ENCODE measurements at regions not wholly inside any gene's neighbourhood (a gene's known extent, or its start where the extent isn't known, plus 50 kb on each side); places are given as distances from the start of the nearest gene placed in this dataset.
"Not testable (repeated sequence)": the region's sequence is repeated elsewhere in the genome, so short reads cannot be mapped to it uniquely, and the experiment has no call there.

GRCh38 chr1:79497193-79497773, 490.8 kb upstream of the ADGRL4 start:
- no peaks in the 10 kb centered on the region for H3K4me1 Mint-ChIP-seq
- no peak overlapping the region for H3K27ac ChIP-seq (ENCODE audit: low read depth, low read length)
- no peak for DNase-seq
- no peaks in the 10 kb centered on the region for H3K36me3 Mint-ChIP-seq
- no peaks in the 10 kb centered on the region for H3K4me1 ChIP-seq (ENCODE audit: insufficient read depth, low read length)
- no peaks in the 10 kb centered on the region for H3K9me3 ChIP-seq (ENCODE audit: low read length)
- no peaks in the 10 kb centered on the region for H3K27me3 Mint-ChIP-seq
- H3K4me3 ChIP-seq (ENCODE audit: low read length): no peak overlapping the region
- no peaks in the 10 kb centered on the region for H3K27me3 ChIP-seq (ENCODE audit: insufficient read depth, low read length, poor library complexity, severe bottlenecking)
- ChIA-PET POLR2A (no interaction called here), CTCF (no interaction called here)
- H3K36me3 ChIP-seq (ENCODE audit: insufficient read depth, low read length): no peaks in the 10 kb centered on the region
- no peak overlapping the region for H3K27ac Mint-ChIP-seq
- no peak overlapping the region for H3K4me3 Mint-ChIP-seq
- H3K9me3 Mint-ChIP-seq: peaks cover 0 to 16% (median 0%) of the 10 kb centered on the region in 5 donors

DNA sequence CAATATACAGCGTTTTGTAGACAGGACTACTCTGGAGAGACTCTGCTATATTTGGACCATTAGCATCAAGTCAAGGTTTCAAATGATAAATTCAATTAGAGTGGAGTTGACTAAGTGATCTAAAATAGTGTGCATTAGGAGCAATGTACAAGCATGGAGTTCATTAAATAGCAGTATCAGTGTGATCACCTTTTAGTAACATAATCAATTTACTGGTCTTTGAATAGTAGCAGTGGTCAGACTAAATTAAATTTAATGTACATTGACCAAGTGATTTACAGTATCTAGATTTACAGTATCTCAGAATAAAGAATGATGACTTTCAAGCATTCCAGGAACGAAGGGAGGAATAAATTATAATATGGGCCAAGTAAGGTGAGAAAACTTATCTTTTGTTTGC, 489.6 kb upstream of the ADGRL4 start:
- ChIA-PET CTCF (no interaction called here), POLR2A (no interaction called here)
- H3K27me3 Mint-ChIP-seq: no peaks in the 10 kb centered on the region
- no peaks in the 10 kb centered on the region for H3K9me3 ChIP-seq (ENCODE audit: low read length)
- H3K36me3 ChIP-seq (ENCODE audit: insufficient read depth, low read length): no peaks in the 10 kb centered on the region
- H3K27ac Mint-ChIP-seq: no peak overlapping the region
- no peaks in the 10 kb centered on the region for H3K4me1 Mint-ChIP-seq
- peaks cover 0 to 16% (median 4%) of the 10 kb centered on the region in 5 donors for H3K9me3 Mint-ChIP-seq
- H3K27me3 ChIP-seq (ENCODE audit: insufficient read depth, low read length, poor library complexity, severe bottlenecking): no peaks in the 10 kb centered on the region
- H3K4me3 ChIP-seq (ENCODE audit: low read length): no peak overlapping the region
- H3K27ac ChIP-seq (ENCODE audit: low read depth, low read length): no peak overlapping the region
- H3K4me1 ChIP-seq (ENCODE audit: insufficient read depth, low read length): no peaks in the 10 kb centered on the region
- no peaks in the 10 kb centered on the region for H3K36me3 Mint-ChIP-seq
- no peak for DNase-seq
- H3K4me3 Mint-ChIP-seq: no peak overlapping the region

DNA sequence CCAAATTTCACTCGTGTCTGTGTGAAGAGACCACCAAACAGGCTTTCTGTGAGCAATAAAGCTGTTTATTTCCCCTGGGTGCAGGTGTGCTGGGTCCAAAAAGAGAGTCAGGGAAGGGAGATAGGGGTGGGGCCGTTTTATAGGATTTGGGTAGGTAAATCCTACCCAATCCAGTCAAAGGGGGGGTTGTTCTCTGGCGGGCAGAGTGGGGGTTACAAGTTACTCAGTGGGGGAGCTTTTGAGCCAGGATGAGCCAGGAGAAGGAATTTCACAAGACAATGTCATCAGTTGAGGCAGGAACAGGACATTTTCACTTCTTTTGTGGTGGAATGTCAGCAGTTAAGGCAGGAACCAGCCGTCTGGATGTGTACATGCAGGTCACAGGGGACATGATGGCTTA, 487.2 kb upstream of the ADGRL4 start:
- H3K36me3 Mint-ChIP-seq; H3K27me3 Mint-ChIP-seq; H3K27me3 ChIP-seq (ENCODE audit: insufficient read depth, low read length, poor library complexity, severe bottlenecking); H3K4me1 ChIP-seq (ENCODE audit: insufficient read depth, low read length); H3K4me3 Mint-ChIP-seq; H3K4me3 ChIP-seq (ENCODE audit: low read length); POLR2A ChIA-PET; H3K36me3 ChIP-seq (ENCODE audit: insufficient read depth, low read length); H3K27ac ChIP-seq (ENCODE audit: low read depth, low read length); CTCF ChIA-PET; DNase-seq; H3K27ac Mint-ChIP-seq; H3K9me3 ChIP-seq (ENCODE audit: low read length); H3K4me1 Mint-ChIP-seq: not testable (repeated sequence)
- peaks cover 0 to 20% (median 11%) of the 10 kb centered on the region in 5 donors for H3K9me3 Mint-ChIP-seq

DNA sequence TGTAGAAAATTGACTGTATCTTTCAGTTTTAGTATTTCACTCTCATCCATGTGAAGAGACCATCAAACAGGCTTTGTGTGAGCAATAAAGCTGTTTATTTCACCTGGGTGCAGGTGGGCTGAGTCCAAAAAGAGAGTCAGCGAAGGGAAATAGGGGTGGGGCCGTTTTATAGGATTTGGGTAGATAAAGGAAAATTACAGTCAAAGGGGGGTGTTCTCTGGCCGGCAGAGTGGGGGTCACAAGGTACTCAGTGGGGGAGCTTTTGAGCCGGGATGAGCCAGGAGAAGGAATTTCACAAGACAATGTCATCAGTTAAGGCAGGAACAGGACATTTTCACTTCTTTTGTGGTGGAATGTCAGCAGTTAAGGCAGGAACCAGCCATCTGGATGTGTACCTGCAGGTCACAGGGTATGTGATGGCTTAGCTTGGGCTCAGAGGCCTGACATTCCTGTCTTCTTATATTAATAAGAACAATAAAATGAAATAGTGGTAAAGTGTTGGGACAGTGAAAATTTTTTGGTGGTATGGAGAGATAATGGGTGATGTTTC, 482.1 kb upstream of the ADGRL4 start:
- H3K4me1 Mint-ChIP-seq; H3K36me3 ChIP-seq (ENCODE audit: insufficient read depth, low read length); H3K27me3 ChIP-seq (ENCODE audit: insufficient read depth, low read length, poor library complexity, severe bottlenecking); H3K27ac Mint-ChIP-seq; POLR2A ChIA-PET; CTCF ChIA-PET; H3K27me3 Mint-ChIP-seq; H3K4me1 ChIP-seq (ENCODE audit: insufficient read depth, low read length); H3K4me3 ChIP-seq (ENCODE audit: low read length); H3K27ac ChIP-seq (ENCODE audit: low read depth, low read length); H3K36me3 Mint-ChIP-seq; H3K9me3 ChIP-seq (ENCODE audit: low read length); DNase-seq; H3K4me3 Mint-ChIP-seq: not testable (repeated sequence)
- H3K9me3 Mint-ChIP-seq: peaks cover 3 to 23% (median 11%) of the 10 kb centered on the region in 5 donors

DNA sequence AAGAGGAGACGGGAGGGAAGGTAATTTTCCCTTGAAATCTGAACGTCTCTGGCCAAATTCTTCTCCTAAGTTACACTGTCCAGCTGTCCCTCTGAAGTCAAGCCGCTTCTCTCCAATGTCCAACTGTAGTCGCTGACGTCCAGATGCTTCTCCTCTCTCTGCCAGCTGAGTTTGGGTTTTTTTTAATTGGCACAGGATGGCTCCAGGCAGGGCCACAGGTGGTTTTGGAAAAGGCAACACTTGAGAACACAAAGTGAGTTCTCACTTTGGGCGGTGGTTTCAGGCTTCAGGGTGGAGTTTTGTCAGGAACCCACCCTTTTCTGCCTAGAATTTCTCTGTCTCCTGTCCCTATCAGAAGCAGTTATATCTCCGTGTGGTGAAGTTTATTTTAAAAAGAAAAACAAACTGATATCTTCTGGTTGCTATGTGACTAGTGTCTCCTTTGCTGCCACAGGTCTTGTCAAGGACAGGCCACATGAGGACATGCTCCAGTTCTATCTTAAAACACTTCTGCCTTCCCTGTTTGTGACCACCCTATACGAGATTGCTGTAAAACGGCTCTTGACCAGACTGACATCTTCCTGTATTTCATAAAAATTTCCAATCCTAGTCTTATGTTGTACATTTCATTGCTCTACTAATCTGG, 472.3 kb upstream of the ADGRL4 start:
- no peak overlapping the region for H3K27ac ChIP-seq (ENCODE audit: low read depth, low read length)
- H3K27me3 ChIP-seq (ENCODE audit: insufficient read depth, low read length, poor library complexity, severe bottlenecking): no peaks in the 10 kb centered on the region
- peaks cover 0 to 21% (median 8%) of the 10 kb centered on the region in 5 donors for H3K9me3 Mint-ChIP-seq
- DNase-seq: no peak
- no peaks in the 10 kb centered on the region for H3K27me3 Mint-ChIP-seq
- H3K4me3 Mint-ChIP-seq: no peak overlapping the region
- no peak overlapping the region for H3K27ac Mint-ChIP-seq
- H3K4me3 ChIP-seq (ENCODE audit: low read length): no peak overlapping the region
- H3K4me1 Mint-ChIP-seq: no peaks in the 10 kb centered on the region
- ChIA-PET CTCF (no interaction called here), POLR2A (no interaction called here)
- no peaks in the 10 kb centered on the region for H3K4me1 ChIP-seq (ENCODE audit: insufficient read depth, low read length)
- H3K36me3 ChIP-seq (ENCODE audit: insufficient read depth, low read length): no peaks in the 10 kb centered on the region
- H3K36me3 Mint-ChIP-seq: peaks cover 0 to 2% (median 0%) of the 10 kb centered on the region in 3 donors
- no peaks in the 10 kb centered on the region for H3K9me3 ChIP-seq (ENCODE audit: low read length)

DNA sequence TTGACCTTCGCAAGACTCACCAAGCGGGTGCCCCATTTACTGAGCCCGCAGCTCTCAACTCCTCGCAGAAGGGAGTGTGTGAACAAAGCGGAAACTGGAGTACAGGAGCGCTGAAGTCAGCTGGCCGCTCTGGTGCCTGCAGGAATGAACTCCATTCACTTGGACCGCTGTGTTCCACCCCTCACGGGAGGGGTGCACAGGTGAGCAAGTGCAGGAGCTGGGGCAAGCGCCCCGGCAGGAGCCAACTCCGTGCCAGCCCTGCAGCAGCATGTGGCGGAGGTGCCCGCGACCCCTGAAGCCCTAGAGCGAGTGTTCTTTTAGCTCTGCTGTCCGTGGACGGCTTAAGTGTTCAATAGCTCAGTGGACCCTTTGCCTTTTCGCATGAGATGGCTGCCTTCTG, 471.6 kb upstream of the ADGRL4 start:
- H3K27ac ChIP-seq (ENCODE audit: low read depth, low read length): no peak overlapping the region
- POLR2A ChIA-PET: no interaction called here
- no peaks in the 10 kb centered on the region for H3K36me3 ChIP-seq (ENCODE audit: insufficient read depth, low read length)
- no peak overlapping the region for H3K4me3 ChIP-seq (ENCODE audit: low read length)
- Mint-ChIP-seq H3K4me3 (no peak overlapping the region), H3K36me3 (peaks cover 0 to 2% (median 0%) of the 10 kb centered on the region in 3 donors), H3K27ac (no peak overlapping the region), H3K27me3 (no peaks in the 10 kb centered on the region), H3K4me1 (no peaks in the 10 kb centered on the region), H3K9me3 (peaks cover 0 to 21% (median 7%) of the 10 kb centered on the region in 5 donors)
- CTCF ChIA-PET: no interaction called here
- H3K9me3 ChIP-seq (ENCODE audit: low read length): no peaks in the 10 kb centered on the region
- no peaks in the 10 kb centered on the region for H3K27me3 ChIP-seq (ENCODE audit: insufficient read depth, low read length, poor library complexity, severe bottlenecking)
- DNase-seq: no peak
- H3K4me1 ChIP-seq (ENCODE audit: insufficient read depth, low read length): no peaks in the 10 kb centered on the region

DNA sequence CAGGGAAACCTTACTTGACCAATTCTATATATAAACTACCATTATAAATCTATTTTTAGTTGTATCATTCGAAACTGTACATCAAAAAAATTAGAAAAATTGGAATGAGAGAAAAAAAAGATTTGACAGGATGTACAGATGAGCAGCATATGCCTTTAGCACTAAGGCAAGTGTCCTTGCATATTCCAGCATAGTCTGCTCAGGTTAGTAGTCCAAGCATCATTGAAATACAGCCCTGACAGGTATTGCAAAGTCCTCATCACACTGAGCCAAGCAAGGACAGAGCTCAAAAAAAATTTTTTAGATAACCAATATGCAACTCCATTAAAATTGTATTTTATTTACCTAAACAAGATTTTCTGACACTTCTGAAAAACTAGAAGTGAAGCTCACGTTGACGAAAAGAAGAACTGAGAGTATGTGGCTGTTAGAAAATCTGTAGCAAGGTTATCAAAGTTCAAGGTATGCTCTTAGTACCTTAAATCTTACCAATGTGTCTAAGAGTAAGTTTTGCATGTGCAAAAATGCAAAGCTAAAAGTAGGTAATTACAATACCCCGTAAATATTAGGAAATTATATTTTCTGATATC, 465.6 kb upstream of the ADGRL4 start:
- Mint-ChIP-seq H3K4me3 (no peak overlapping the region), H3K4me1 (no peaks in the 10 kb centered on the region), H3K36me3 (no peaks in the 10 kb centered on the region), H3K27me3 (no peaks in the 10 kb centered on the region), H3K9me3 (peaks cover 1 to 12% (median 5%) of the 10 kb centered on the region in 5 donors), H3K27ac (no peak overlapping the region)
- H3K27ac ChIP-seq (ENCODE audit: low read depth, low read length): no peak overlapping the region
- no peaks in the 10 kb centered on the region for H3K4me1 ChIP-seq (ENCODE audit: insufficient read depth, low read length)
- H3K27me3 ChIP-seq (ENCODE audit: insufficient read depth, low read length, poor library complexity, severe bottlenecking): no peaks in the 10 kb centered on the region
- ChIA-PET POLR2A (no interaction called here), CTCF (no interaction called here)
- no peaks in the 10 kb centered on the region for H3K36me3 ChIP-seq (ENCODE audit: insufficient read depth, low read length)
- DNase-seq: no peak
- H3K9me3 ChIP-seq (ENCODE audit: low read length): no peaks in the 10 kb centered on the region
- no peak overlapping the region for H3K4me3 ChIP-seq (ENCODE audit: low read length)

DNA sequence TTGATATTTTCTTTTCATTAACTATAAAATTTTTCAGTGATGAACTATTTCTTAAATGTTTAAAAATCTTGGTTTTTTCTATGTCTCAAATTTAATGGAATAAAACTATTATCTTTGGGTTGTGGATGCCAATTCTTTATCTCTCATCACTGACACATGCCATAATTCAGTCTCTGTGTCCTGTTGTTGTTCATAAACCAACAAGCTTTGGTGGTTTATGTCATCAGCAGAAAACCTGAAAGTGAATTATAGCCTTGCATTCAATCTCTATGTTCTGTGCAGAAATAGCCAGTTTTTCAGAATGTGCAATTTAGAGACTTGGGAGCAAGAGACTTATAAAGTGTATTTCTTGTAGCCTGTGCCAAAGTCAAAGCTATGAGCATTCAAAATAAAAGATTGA, 462.6 kb upstream of the ADGRL4 start:
- no peaks in the 10 kb centered on the region for H3K4me1 Mint-ChIP-seq
- Histone ChIP-seq H3K4me1 (ENCODE audit: insufficient read depth, low read length) (no peaks in the 10 kb centered on the region), H3K27ac (ENCODE audit: low read depth, low read length) (no peak overlapping the region), H3K27me3 (ENCODE audit: insufficient read depth, low read length, poor library complexity, severe bottlenecking) (no peaks in the 10 kb centered on the region), H3K4me3 (ENCODE audit: low read length) (no peak overlapping the region), H3K9me3 (ENCODE audit: low read length) (no peaks in the 10 kb centered on the region), H3K36me3 (ENCODE audit: insufficient read depth, low read length) (no peaks in the 10 kb centered on the region)
- no peaks in the 10 kb centered on the region for H3K36me3 Mint-ChIP-seq
- no peaks in the 10 kb centered on the region for H3K27me3 Mint-ChIP-seq
- no peak overlapping the region for H3K27ac Mint-ChIP-seq
- H3K4me3 Mint-ChIP-seq: no peak overlapping the region
- ChIA-PET CTCF (no interaction called here), POLR2A (no interaction called here)
- DNase-seq: no peak
- H3K9me3 Mint-ChIP-seq: peaks cover 5 to 15% (median 10%) of the 10 kb centered on the region in 5 donors
